Adrenal gland (tissue), 9 donors: ENCODE measurements at regions not wholly inside any gene's neighbourhood (a gene's known extent, or its start where the extent isn't known, plus 50 kb on each side); places are given as distances from the start of the nearest gene placed in this dataset.

Experiments
- DNase-seq, 7 donors: peaks; one replicate each; pipeline ENCODE4 v3.0.0-alpha.2; 2019 to 2020
- H3K27ac ChIP-seq, 5 donors: fragments of 200-600 bp; sonication (generic) in 4 of 5; 1 replicate in 3 of 5; 2 replicates in 2 of 5; pipeline versions ENCODE4 v1.5.1 to v1.8.0; 2016 to 2020; ENCODE audit warnings: mild to moderate bottlenecking in 1 of 5
- H3K27me3 ChIP-seq: fragments of 200-600 bp; 2 replicates; pipeline ENCODE4 v1.8.0; 2021
- H3K36me3 ChIP-seq, 2 donors: fragments of 200-600 bp; replicated peaks in 1 of 2; 1 replicate in 1 of 2; 2 replicates in 1 of 2; pipeline versions ENCODE4 v1.5.1 to v1.8.0; 2018 to 2022
- H3K4me1 ChIP-seq, 2 donors: fragments of 200-600 bp; replicated peaks in 1 of 2; 1 replicate in 1 of 2; 2 replicates in 1 of 2; pipeline versions ENCODE4 v1.5.1 to v1.8.0; 2018 to 2021
- H3K4me3 ChIP-seq, 4 donors: fragments of 200-600 bp; sonication (generic) in 3 of 4; one replicate each; pipeline ENCODE4 v1.5.1; 2016 to 2018
- H3K9me3 ChIP-seq, 3 donors: fragments of 200-600 bp; sonication (generic) in 1 of 3; replicated peaks in 1 of 3; 1 replicate in 2 of 3; 2 replicates in 1 of 3; pipeline versions ENCODE4 v1.5.1 to v1.8.0; 2016 to 2021
- POLR2A ChIP-seq, 2 donors: fragments of 450-650 bp; IDR thresholded peaks; one replicate each; pipeline ENCODE4 v1.6.1; 2017; ENCODE audit warnings: antibody characterized with exemption in 2 of 2, mild to moderate bottlenecking in 2 of 2, moderate library complexity in 1 of 2
- WGBS, 4 donors: extraction: QIAGEN DNeasy Blood & Tissue Kit in 2 of 4; methylation state at CpG; one replicate each; pipeline versions ENCODE4 v1.1.5 to v1.1.7; 2013 to 2017; 5-methylcytosine and 5-hydroxymethylcytosine counted together
- intact Hi-C, 2 donors: fragments of 100-400 bp; cut with DNase I; formaldehyde crosslinking; loops; one replicate each; pipeline versions ENCODE4 v1.14.1 to v1.15.0; 2022 to 2023
- TF ChIP-seq, protein P1 (sequence below), 6 experiments: fragments of 450-650 bp in 4 of 6; fragments of 200-600 bp in 2 of 6; sonication (generic) in 1 of 6; IDR thresholded peaks; 1 replicate in 5 of 6; 2 replicates in 1 of 6; pipeline versions ENCODE4 v1.5.1 to v1.8.0; 2016 to 2021; ENCODE audit warnings: antibody characterized with exemption in 6 of 6, mild to moderate bottlenecking in 2 of 6, moderate library complexity in 1 of 6
- donor health status: healthy with polysubstance abuse.
- donor health status: Bipolar disorder and iron deficiency.
- donor health status: DM: yes; HTN: yes; CAD: no.
- donor health status: DM: no; HTN: no; CAD: no.
- donor health status: DM: no; HTN: no; CAD: no.

DNA sequence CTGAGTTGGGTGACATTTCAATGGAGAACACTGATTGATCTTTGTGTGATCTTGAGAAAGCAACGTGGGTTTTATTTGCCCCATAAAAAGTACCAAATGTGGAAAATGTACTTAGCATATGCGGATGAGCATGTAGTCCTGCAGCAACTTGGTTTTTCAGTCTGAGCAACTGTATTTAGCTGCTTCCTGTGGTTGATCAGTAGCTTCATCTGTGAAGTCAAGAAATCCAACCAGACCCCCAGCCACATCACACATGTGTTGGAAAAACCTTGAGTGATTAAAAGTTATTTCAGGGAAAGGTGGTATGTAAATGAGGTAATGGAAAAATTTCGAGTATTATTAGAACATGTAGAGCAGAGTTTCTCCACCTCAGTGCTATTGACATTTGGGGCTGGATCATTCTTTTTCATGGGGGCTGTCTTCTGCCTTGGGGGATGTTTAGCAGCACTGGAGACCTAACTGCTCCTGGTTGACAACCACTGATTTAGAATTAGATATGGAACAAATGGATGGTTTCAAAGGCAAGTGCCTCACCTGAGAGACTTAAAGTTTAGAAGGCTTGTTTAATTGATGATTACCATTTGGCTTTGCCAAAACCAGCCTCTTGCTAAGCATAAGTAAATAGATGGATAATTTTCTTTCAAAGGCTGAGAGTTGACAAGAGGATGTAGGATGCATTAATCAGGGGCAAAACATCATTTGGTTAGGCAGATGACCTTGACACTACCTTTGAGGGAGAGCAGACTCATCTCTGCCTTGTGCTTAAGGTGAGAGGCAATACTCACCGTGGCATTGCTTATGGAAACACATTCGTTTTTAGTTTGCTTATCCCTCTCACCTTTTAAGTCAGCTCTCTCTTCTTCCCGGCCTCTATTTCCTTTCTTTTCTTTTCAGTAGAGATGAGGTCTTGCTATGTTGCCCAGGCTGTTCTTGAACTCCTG, 193.0 kb upstream of the RPS6KA3 start:
- no peak for TF ChIP-seq POLR2A (IDR thresholded peaks at IDR 0.05)
- TF ChIP-seq, protein P1, sequence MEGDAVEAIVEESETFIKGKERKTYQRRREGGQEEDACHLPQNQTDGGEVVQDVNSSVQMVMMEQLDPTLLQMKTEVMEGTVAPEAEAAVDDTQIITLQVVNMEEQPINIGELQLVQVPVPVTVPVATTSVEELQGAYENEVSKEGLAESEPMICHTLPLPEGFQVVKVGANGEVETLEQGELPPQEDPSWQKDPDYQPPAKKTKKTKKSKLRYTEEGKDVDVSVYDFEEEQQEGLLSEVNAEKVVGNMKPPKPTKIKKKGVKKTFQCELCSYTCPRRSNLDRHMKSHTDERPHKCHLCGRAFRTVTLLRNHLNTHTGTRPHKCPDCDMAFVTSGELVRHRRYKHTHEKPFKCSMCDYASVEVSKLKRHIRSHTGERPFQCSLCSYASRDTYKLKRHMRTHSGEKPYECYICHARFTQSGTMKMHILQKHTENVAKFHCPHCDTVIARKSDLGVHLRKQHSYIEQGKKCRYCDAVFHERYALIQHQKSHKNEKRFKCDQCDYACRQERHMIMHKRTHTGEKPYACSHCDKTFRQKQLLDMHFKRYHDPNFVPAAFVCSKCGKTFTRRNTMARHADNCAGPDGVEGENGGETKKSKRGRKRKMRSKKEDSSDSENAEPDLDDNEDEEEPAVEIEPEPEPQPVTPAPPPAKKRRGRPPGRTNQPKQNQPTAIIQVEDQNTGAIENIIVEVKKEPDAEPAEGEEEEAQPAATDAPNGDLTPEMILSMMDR (IDR thresholded peaks at IDR 0.05), result no peak
- Histone ChIP-seq H3K27me3 (peaks cover 12% of the 10 kb centered on the region), H3K4me1 (no peaks in the 10 kb centered on the region), H3K27ac (no peak overlapping the region), H3K9me3 (no peaks in the 10 kb centered on the region), H3K4me3 (no peak overlapping the region), H3K36me3 (no peaks in the 10 kb centered on the region)
- 49 to 58% (median 54%) methylated on average over 6 of the region's 6 CpGs for WGBS, 4 donors
- no peak for DNase-seq
- intact Hi-C loops, result no loop called here

DNA sequence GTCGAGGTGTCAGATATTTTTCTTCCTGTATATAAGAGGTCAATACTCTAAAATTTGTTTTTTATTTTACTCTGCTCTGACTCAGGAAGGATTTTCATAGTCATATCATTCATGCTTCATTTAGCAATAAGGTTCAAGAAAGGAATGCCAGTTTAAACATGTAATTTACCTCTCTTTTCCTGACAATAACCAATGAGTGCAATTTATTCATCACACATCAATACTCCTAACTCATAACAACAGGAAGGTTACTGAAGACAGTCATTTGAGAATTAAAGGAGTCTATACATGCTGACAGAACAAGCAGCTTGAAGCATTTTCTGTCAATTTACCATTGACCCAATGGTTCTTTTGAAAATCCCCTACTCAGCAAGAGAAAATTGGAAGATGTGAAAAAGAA, 190.3 kb upstream of the RPS6KA3 start:
- 75 to 86% (median 83%) methylated on average over 1 of the region's 1 CpG for WGBS, 4 donors
- no peak for TF ChIP-seq POLR2A (IDR thresholded peaks at IDR 0.05)
- TF ChIP-seq, protein P1 (IDR thresholded peaks at IDR 0.05), result no peak
- H3K4me1 ChIP-seq, result no peaks in the 10 kb centered on the region

DNA sequence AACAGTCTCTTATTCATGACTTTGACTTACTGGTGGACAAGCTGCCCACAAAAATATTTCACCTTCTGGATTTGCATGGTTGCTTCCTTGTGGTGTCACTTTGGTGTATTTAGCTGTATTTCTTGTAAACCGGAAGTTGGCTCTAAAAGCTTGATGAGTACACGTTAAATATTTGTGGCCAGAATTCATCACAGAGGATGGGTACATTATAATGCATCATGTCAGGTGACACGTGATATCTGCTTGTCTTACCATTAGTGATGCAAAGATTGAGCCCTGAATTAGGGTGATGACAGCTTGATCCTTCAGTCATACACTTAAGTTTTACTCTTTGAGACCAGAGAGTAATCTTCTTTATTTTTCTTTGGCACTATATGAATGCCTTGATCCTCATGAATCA, 188.3 kb upstream of the RPS6KA3 start:
- TF ChIP-seq POLR2A (IDR thresholded peaks at IDR 0.05), result no peak
- TF ChIP-seq, protein P1 (IDR thresholded peaks at IDR 0.05), result no peak
- 39 to 62% (median 58%) methylated on average over 3 of the region's 3 CpGs for WGBS, 4 donors
- Histone ChIP-seq H3K36me3 (no peaks in the 10 kb centered on the region), H3K4me3 (no peak overlapping the region), H3K9me3 (no peaks in the 10 kb centered on the region), H3K4me1 (no peaks in the 10 kb centered on the region), H3K27me3 (peaks cover 17% of the 10 kb centered on the region), H3K27ac (no peak overlapping the region)
- DNase-seq, result no peak
- intact Hi-C loops, result no loop called here

More for the DNA sequence above, 190.3 kb upstream of the RPS6KA3 start:
- H3K27me3 ChIP-seq, result peaks cover 17% of the 10 kb centered on the region
- H3K36me3 ChIP-seq, result no peaks in the 10 kb centered on the region
- no peak overlapping the region for H3K4me3 ChIP-seq
- no peak overlapping the region for H3K27ac ChIP-seq
- H3K9me3 ChIP-seq, result no peaks in the 10 kb centered on the region
- DNase-seq, result no peak
- intact Hi-C loops, result no loop called here

DNA sequence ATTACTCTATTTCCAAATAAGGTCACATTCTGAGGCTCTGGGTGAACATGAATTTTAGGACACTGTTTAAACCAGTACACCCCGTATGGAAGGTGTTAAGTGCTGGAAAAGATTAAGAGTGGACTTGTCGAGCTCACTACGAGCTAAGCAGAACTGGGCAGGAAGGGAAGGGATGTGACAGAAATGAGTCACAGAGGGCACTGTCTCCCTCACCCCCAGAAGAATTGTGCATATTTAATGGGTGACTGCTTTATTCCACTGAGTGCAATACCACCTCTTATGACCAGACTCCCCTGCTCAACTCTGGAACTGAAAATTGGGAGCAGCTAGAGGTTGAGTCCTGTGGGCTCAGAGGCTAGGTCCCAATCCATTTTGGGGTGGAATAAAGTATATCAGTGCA, 187.4 kb upstream of the RPS6KA3 start:
- no peak for DNase-seq
- no peaks in the 10 kb centered on the region for H3K36me3 ChIP-seq
- 48 to 63% (median 55%) methylated on average over 3 of the region's 3 CpGs; no CpG with 5 or more reads in 1 of the 4 donors for WGBS, 4 donors
- H3K9me3 ChIP-seq, result no peaks in the 10 kb centered on the region
- intact Hi-C loops, result no loop called here
- no peaks in the 10 kb centered on the region for H3K4me1 ChIP-seq
- no peak overlapping the region for H3K4me3 ChIP-seq
- TF ChIP-seq POLR2A (IDR thresholded peaks at IDR 0.05), result no peak
- TF ChIP-seq, protein P1 (IDR thresholded peaks at IDR 0.05), result no peak
- peaks cover 14% of the 10 kb centered on the region for H3K27me3 ChIP-seq
- H3K27ac ChIP-seq, result no peak overlapping the region
